ENCODE measurements at regions not wholly inside any gene's neighbourhood (a gene's known extent, or its start where the extent isn't known, plus 50 kb on each side); places are given as distances from the start of the nearest gene placed in this dataset.
A peak's percentile ranks its signal among the peaks of the same experiment; 100 is the strongest.

- H3K27ac Mint-ChIP-seq, result peak overlapping the region; percentile 1
- H3K27me3 Mint-ChIP-seq, result peaks cover 3% of the 10 kb centered on the region
- no peaks in the 10 kb centered on the region for H3K9me3 ChIP-seq (ENCODE audit: control insufficient read depth, low read length, poor library complexity, severe bottlenecking)
- no peak overlapping the region for H3K4me3 Mint-ChIP-seq
- H3K4me1 Mint-ChIP-seq, result peaks cover 26% of the 10 kb centered on the region
- H3K36me3 Mint-ChIP-seq (ENCODE audit: low read depth), result no peaks in the 10 kb centered on the region
- no peak for ATAC-seq
- no peak for DNase-seq
These were observed 52.8 kb upstream of the ELK3 start for GRCh38 chr12:96141216-96141912.

- Mint-ChIP-seq H3K27ac (peak overlapping the region; percentile 81), H3K4me1 (peaks cover 22% of the 10 kb centered on the region), H3K4me3 (peak overlapping the region; percentile 88), H3K36me3 (ENCODE audit: low read depth) (no peaks in the 10 kb centered on the region), H3K27me3 (no peaks in the 10 kb centered on the region)
- ATAC-seq (peak; percentile 78), DNase-seq (no peak)
- no peaks in the 10 kb centered on the region for H3K9me3 ChIP-seq (ENCODE audit: control insufficient read depth, low read length, poor library complexity, severe bottlenecking)
These were observed 50.8 kb upstream of the ELK3 start for GRCh38 chr12:96143392-96143791.

- DNase-seq (no peak), ATAC-seq (no peak)
- peak overlapping the region; percentile 88 for H3K4me3 Mint-ChIP-seq
- H3K27me3 Mint-ChIP-seq, result no peaks in the 10 kb centered on the region
- no peaks in the 10 kb centered on the region for H3K9me3 ChIP-seq (ENCODE audit: control insufficient read depth, low read length, poor library complexity, severe bottlenecking)
- H3K36me3 Mint-ChIP-seq (ENCODE audit: low read depth), result no peaks in the 10 kb centered on the region
- peaks cover 22% of the 10 kb centered on the region for H3K4me1 Mint-ChIP-seq
- peak overlapping the region; percentile 81 for H3K27ac Mint-ChIP-seq
These were observed 50.2 kb upstream of the ELK3 start for GRCh38 chr12:96143827-96144565.
